ENCODE measurements at regions not wholly inside any gene's neighbourhood (a gene's known extent, or its start where the extent isn't known, plus 50 kb on each side); places are given as distances from the start of the nearest gene placed in this dataset.

GRCh38 chr9:134258828-134259546 lies 67.3 kb upstream of the RXRA start:
- no peak overlapping the region for H3K4me3 ChIP-seq
- TF ChIP-seq, protein P1, sequence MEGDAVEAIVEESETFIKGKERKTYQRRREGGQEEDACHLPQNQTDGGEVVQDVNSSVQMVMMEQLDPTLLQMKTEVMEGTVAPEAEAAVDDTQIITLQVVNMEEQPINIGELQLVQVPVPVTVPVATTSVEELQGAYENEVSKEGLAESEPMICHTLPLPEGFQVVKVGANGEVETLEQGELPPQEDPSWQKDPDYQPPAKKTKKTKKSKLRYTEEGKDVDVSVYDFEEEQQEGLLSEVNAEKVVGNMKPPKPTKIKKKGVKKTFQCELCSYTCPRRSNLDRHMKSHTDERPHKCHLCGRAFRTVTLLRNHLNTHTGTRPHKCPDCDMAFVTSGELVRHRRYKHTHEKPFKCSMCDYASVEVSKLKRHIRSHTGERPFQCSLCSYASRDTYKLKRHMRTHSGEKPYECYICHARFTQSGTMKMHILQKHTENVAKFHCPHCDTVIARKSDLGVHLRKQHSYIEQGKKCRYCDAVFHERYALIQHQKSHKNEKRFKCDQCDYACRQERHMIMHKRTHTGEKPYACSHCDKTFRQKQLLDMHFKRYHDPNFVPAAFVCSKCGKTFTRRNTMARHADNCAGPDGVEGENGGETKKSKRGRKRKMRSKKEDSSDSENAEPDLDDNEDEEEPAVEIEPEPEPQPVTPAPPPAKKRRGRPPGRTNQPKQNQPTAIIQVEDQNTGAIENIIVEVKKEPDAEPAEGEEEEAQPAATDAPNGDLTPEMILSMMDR (IDR thresholded peaks at IDR 0.05): no peak
- peak overlapping the region in 1 of 10 donors; percentile 61 for H3K27ac ChIP-seq
- H3K27me3 ChIP-seq: peaks cover 0 to 7% (median 0%) of the 10 kb centered on the region in 7 donors
- H3K36me3 ChIP-seq: no peaks in the 10 kb centered on the region
- ATAC-seq (peak; percentile 67 to 91 (median 82)), DNase-seq (peak; percentile 36 to 72)
- H3K9me3 ChIP-seq: no peaks in the 10 kb centered on the region
- H3K4me1 ChIP-seq: peaks cover 0 to 13% (median 9%) of the 10 kb centered on the region in 9 donors
- 77 to 80% methylated on average over 11 of the region's 11 CpGs for WGBS, 2 donors
- intact Hi-C loops (cut with DNase I): no loop called here

DNA sequence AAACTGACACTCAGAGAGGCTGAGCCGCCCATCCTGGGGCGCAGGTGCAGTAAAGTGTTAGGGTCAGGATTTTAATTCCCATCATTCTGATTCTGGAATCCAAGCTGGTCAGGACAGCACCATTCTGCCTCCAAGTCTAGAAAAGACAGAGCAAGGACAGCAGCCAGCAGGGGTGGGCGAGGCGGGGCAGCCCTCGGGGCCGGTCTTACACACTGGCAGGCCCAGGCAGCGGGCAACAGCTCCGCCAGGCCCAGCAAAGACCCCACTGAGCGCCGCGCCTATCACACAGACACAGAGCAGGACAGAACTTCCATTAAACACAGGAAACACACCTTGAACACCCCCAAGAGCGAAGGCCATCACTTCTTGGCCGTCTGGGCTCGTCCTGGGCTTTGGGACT lies 66.5 kb upstream of the RXRA start:
- peaks cover 0 to 13% (median 9%) of the 10 kb centered on the region in 9 donors for H3K4me1 ChIP-seq
- intact Hi-C loops (cut with DNase I): no loop called here
- no peak overlapping the region for H3K27ac ChIP-seq
- H3K4me3 ChIP-seq: no peak overlapping the region
- ATAC-seq (no peak), DNase-seq (no peak)
- H3K9me3 ChIP-seq: no peaks in the 10 kb centered on the region
- peaks cover 0 to 13% (median 4%) of the 10 kb centered on the region in 7 donors for H3K27me3 ChIP-seq
- no peaks in the 10 kb centered on the region for H3K36me3 ChIP-seq
- TF ChIP-seq, protein P1 (IDR thresholded peaks at IDR 0.05): no peak
- WGBS, 2 donors: 95% methylated on average over 14 of the region's 14 CpGs

GRCh38 chr9:134260801-134261200 lies 65.5 kb upstream of the RXRA start:
- ATAC-seq (no peak), DNase-seq (no peak)
- no peaks in the 10 kb centered on the region for H3K9me3 ChIP-seq
- intact Hi-C loops (cut with DNase I): no loop called here
- no peak overlapping the region for H3K27ac ChIP-seq
- peaks cover 0 to 24% (median 4%) of the 10 kb centered on the region in 7 donors for H3K27me3 ChIP-seq
- H3K4me1 ChIP-seq: peaks cover 0 to 13% (median 9%) of the 10 kb centered on the region in 9 donors
- H3K4me3 ChIP-seq: no peak overlapping the region
- no peaks in the 10 kb centered on the region for H3K36me3 ChIP-seq
- WGBS, 2 donors: 91 to 93% methylated on average over 18 of the region's 18 CpGs
- TF ChIP-seq, protein P1 (IDR thresholded peaks at IDR 0.05): no peak

- TF ChIP-seq, protein P1 (IDR thresholded peaks at IDR 0.05): no peak
- 92 to 93% methylated on average over 10 of the region's 10 CpGs for WGBS, 2 donors
These were observed 64.2 kb upstream of the RXRA start for GRCh38 chr9:134262035-134262434.

More at GRCh38 chr9:134262035-134262434, 64.2 kb upstream of the RXRA start:
- ATAC-seq (no peak), DNase-seq (no peak)
- Histone ChIP-seq H3K9me3 (no peaks in the 10 kb centered on the region), H3K4me1 (peaks cover 0 to 15% (median 9%) of the 10 kb centered on the region in 9 donors), H3K27me3 (peaks cover 0 to 27% (median 6%) of the 10 kb centered on the region in 7 donors), H3K36me3 (no peaks in the 10 kb centered on the region), H3K4me3 (no peak overlapping the region), H3K27ac (no peak overlapping the region)
- intact Hi-C loops (cut with DNase I): no loop called here

All from heart right ventricle (tissue), 16 donors.